KG1 (cell line): ENCODE measurements at regions not wholly inside any gene's neighbourhood (a gene's known extent, or its start where the extent isn't known, plus 50 kb on each side); places are given as distances from the start of the nearest gene placed in this dataset.
"Not testable (repeated sequence)": the region's sequence is repeated elsewhere in the genome, so short reads cannot be mapped to it uniquely, and the experiment has no call there.

ENCODE experiments used
- DNase-seq: peaks from one replicate; lab custom pipeline; 2025; lab: John Stamatoyannopoulos, UW

DNA sequence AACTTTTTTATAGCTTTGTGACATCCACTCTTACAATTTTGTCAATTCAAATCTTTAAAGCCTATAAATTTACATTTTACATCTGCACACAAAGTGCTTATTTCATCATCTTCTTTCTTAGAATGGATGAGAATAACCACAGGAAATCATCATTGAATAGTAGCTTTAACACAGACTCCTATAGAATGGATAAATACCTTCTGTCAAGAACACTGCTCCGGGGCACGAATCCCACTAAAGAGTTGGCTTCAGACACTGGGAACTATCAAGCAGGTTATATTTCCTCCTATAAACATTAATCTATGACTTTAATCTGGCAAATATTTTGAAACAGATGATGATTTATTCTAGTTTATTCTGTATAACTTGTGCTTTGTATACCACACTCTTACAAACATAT lies 269.7 kb upstream of the TPK1 start:
- DNase-seq = no peak

GRCh38 chr7:145104400-145104799 lies 268.5 kb upstream of the TPK1 start:
- DNase-seq = no peak

DNA sequence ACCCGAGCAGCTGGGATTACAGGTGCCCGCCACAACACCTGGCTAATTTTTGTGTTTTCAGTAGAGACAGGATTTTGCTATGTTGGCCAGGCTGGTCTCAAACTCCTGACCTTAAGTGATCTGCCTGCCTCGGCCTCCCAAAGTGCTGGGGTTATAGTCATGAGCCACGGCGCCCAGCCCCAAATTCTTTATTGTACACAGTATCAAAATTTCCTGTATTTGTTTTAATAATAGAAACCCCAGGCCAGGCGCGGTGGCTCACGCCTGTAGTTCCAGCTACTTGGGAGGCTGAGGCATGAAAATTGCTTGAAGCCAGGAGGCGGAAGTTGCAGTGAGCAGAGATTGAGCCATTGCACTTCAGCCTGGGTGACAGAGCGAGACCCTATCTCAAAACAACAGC lies 266.3 kb upstream of the TPK1 start:
- DNase-seq = not testable (repeated sequence)

- no peak for DNase-seq
Measured at GRCh38 chr7:145092766-145093165, 256.9 kb upstream of the TPK1 start.

DNA sequence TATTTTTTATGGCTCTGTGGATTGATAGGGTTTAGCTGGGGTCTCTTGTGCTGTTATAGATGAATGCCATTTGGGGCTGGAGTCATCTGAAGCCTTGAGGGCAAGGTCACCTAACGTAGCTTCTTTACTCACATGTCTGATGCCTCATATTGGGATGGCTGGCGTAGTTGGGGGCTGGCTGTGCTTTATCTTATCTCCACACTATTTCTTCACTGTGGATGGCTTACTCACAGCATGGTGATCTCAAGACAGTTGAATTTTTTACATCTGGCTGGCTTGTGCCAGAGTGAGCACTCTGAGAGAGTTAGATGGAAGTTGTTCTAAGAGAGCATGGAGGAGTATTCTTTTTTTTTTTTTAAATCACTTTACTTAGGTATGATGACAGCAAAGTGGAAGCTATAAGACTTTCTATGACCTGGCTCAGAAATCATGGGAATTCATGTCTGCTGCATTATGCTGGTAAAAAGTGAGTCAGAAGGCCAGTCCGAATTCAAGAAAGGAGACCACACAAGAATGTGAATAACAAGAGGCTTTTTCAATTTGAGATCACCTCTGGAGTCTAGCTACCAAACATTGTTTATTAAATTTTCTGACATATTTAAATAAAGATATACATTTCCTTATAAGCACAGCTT lies 252.4 kb upstream of the TPK1 start:
- DNase-seq = no peak

GRCh38 chr7:145082366-145083161 lies 246.7 kb upstream of the TPK1 start:
- DNase-seq = no peak

DNA sequence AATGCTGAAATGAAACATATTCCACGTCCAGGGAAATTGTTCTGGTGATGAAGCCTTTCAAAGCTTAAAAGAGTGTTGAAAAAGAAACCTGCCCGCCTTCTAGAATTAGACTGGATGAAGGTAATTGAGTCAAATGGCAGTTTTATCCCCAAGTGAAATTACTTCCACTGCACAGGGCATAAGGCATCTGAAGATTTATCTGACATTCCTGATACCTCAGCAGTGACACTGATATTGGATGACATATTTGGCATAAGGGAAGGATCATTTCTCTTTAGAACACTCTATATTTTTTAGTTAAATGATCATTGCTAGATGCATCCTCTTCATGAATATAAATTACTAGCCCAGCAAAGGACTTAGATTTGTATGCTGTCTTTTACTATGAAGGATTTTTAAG lies 229.6 kb upstream of the TPK1 start:
- DNase-seq = no peak

GRCh38 chr7:145064114-145064513 lies 228.3 kb upstream of the TPK1 start:
- no peak for DNase-seq

GRCh38 chr7:145053781-145054180 lies 217.9 kb upstream of the TPK1 start:
- no peak for DNase-seq

DNA sequence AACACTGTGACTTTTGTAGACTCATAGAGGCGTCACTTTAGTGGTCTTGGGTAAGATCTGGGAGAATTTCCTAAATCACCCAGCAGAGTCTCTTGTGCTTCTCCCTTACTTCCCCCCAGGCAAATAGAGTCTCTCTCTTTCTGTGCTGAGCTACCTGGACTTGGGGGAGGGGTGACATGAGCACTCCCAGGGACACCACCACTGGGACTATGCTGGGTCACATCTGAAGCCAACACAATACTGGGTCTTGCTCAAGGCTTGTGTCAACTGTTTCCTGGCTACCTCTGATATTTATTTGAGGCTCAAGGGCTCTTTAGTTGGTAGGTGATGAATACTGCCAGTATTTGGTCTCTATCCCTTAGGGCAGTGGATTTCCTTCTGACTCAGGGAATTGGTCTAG lies 214.6 kb upstream of the TPK1 start:
- no peak for DNase-seq

- no peak for DNase-seq
Measured at GRCh38 chr7:145036604-145037405, 201.0 kb upstream of the TPK1 start.

DNA sequence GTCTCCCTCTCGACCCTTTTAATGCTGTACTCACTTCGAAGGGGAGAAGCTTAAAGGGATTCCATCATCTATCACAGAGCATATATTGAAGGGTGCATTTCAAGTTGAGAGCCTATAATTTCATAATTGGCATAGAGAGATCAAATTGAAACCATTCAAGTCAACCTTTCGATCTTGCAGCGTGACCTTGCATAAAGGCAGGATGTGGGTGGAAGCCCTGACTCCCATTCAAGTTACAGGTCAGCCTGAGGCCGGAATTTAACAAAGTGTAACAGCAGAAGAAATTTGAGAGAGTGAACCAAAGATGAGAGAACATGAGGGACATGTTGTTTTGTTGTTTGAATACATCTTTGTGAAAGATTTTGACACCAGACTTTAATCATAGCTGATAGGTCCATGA lies 195.3 kb upstream of the TPK1 start:
- no peak for DNase-seq

- no peak for DNase-seq
Measured at GRCh38 chr7:145030754-145031153, 194.9 kb upstream of the TPK1 start.

- no peak for DNase-seq
Measured at GRCh38 chr7:145020454-145020853, 184.6 kb upstream of the TPK1 start.

DNA sequence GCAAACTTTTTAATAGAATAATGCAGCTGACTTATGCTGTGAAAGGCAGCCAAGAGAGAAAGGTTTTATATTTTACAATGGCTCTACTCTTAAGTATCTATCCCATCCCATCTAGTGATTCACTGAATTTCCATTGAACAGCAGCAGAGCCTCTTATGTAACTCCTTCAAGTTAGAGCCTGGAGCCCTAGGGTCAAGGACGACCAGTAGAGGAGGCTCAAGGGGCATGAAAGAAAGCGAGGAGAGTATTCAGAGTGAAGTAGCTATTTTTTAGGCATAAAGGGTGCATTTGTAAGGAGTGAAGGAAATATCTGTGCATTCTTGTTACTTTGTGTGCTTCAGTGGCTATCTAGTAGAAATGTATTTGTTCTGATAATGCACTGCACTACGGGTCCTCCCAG lies 180.2 kb upstream of the TPK1 start:
- no peak for DNase-seq

- DNase-seq = no peak
Measured at GRCh38 chr7:145009876-145010275, 174.0 kb upstream of the TPK1 start.

- no peak for DNase-seq
Measured at GRCh38 chr7:145005601-145006000, 169.7 kb upstream of the TPK1 start.

DNA sequence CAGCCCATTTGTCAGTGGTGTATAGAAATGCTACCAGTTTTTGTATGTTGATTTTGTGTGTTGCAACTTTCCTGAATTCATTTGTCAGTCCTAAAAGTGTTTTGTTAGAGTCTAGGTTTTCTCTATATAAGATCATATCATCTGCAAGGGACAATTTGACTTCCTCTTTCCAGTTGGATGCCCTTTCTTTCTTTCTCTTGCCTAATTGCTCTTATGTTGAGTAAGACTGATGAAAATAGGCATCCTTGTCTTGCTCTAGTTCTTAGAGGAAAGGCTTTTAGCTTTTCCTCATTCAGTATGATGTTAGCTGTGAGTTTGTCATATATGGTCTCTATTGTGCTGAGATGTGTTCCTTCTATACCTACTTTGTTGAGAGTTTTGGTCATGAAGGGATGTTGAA lies 161.7 kb upstream of the TPK1 start:
- DNase-seq = no peak

- no peak for DNase-seq
Measured at GRCh38 chr7:144995495-144995894, 159.6 kb upstream of the TPK1 start.

- DNase-seq = no peak
Measured at GRCh38 chr7:144991041-144991440, 155.2 kb upstream of the TPK1 start.

- DNase-seq = no peak
Measured at GRCh38 chr7:144987686-144988085, 151.8 kb upstream of the TPK1 start.

DNA sequence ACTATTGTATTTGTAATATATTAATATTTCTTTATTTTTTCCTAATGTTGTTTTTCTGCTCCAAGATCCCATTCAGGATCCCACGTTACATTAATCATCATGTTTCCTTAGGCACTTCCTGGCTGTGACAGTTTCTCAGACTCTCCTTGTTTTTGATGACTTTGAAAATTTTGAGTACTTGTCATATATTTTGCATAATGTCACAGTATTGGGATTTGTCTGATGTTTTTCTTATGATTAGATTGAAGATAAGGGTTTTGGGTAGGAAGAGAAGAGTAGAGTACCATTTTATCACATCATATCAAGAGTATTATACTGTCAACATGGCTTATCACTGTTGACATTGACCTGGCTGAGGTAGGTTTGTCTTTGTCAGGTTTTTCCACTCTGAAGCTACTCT lies 146.3 kb upstream of the TPK1 start:
- DNase-seq = no peak

DNA sequence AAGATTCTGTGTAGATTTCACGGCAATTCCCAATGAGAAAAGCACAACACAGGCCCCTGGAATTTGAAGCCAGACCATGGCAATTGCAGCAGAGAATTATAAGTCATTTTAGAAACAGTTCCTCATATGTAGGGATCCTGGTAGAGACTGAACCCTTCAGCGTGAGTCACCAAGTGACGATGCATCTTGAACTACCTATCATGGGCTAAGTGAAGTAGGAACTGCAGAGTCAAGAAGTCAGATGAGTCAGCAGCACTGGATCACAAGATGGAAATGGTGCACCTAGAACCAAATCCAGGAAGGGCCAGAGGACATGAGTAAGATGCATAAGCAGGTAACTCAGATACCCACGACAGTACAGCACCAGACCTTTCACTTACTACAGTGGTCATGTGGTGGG lies 140.0 kb upstream of the TPK1 start:
- DNase-seq = no peak
